ENCODE measurements at regions not wholly inside any gene's neighbourhood (a gene's known extent, or its start where the extent isn't known, plus 50 kb on each side); places are given as distances from the start of the nearest gene placed in this dataset.

GRCh38 chr4:57496697-57497471 lies 386.7 kb upstream of the IGFBP7 start:
- no peak for DNase-seq

GRCh38 chr4:57494821-57495220 lies 384.6 kb upstream of the IGFBP7 start:
- DNase-seq = no peak

- no peak for DNase-seq
Observed at GRCh38 chr4:57492251-57492878, 382.2 kb upstream of the IGFBP7 start.

GRCh38 chr4:57491388-57491787 lies 381.2 kb upstream of the IGFBP7 start:
- no peak for DNase-seq

GRCh38 chr4:57490520-57491255 lies 380.5 kb upstream of the IGFBP7 start:
- peak in 2 of 58 donors; percentile 9 to 28 for DNase-seq

GRCh38 chr4:57488366-57489162 lies 378.4 kb upstream of the IGFBP7 start:
- DNase-seq = no peak

- no peak for DNase-seq
Observed at GRCh38 chr4:57475424-57475823, 365.2 kb upstream of the IGFBP7 start.

GRCh38 chr4:57465321-57466056 lies 355.3 kb upstream of the IGFBP7 start:
- DNase-seq = no peak

- DNase-seq = no peak
Observed at GRCh38 chr4:57462843-57463242, 352.7 kb upstream of the IGFBP7 start.

- no peak for DNase-seq
Observed at GRCh38 chr4:57460967-57461366, 350.8 kb upstream of the IGFBP7 start.

GRCh38 chr4:57448901-57449300 lies 338.7 kb upstream of the IGFBP7 start:
- no peak for DNase-seq

GRCh38 chr4:57448452-57448851 lies 338.3 kb upstream of the IGFBP7 start:
- DNase-seq = no peak

- no peak for DNase-seq
Observed at GRCh38 chr4:57446266-57446665, 336.1 kb upstream of the IGFBP7 start.

- no peak for DNase-seq
Observed at GRCh38 chr4:57445686-57446085, 335.5 kb upstream of the IGFBP7 start.

GRCh38 chr4:57444671-57445070 lies 334.5 kb upstream of the IGFBP7 start:
- DNase-seq = no peak

- no peak for DNase-seq
Observed at GRCh38 chr4:57443787-57444186, 333.6 kb upstream of the IGFBP7 start.

GRCh38 chr4:57443308-57443707 lies 333.1 kb upstream of the IGFBP7 start:
- no peak for DNase-seq

- DNase-seq = peak in 45 of 58 donors; percentile 1 to 66 (median 16)
Observed at GRCh38 chr4:57442831-57443291, 332.7 kb upstream of the IGFBP7 start.

GRCh38 chr4:57442241-57442640 lies 332.1 kb upstream of the IGFBP7 start:
- peak in 1 of 58 donors; percentile 0 for DNase-seq

- DNase-seq = no peak
Observed at GRCh38 chr4:57437649-57438048, 327.5 kb upstream of the IGFBP7 start.

GRCh38 chr4:57435300-57435699 lies 325.1 kb upstream of the IGFBP7 start:
- no peak for DNase-seq

All from anterior cingulate cortex (tissue), 58 donors.